HL-60 (cell line): ENCODE measurements at regions not wholly inside any gene's neighbourhood (a gene's known extent, or its start where the extent isn't known, plus 50 kb on each side); places are given as distances from the start of the nearest gene placed in this dataset.

Experiments used
- CTCF ChIP-seq: IDR thresholded peaks from one replicate; pipeline ENCODE4 v1.5.1; 2011; ENCODE audit warnings: low read length, control low read depth, inconsistent platforms; ENCODE audit not compliant: insufficient read depth
- REST ChIP-seq: IDR thresholded peaks from 2 replicates; pipeline ENCODE4 v1.6.1; 2012; ENCODE audit warnings: low read depth; ENCODE audit not compliant: insufficient replicate concordance

GRCh38 chr6:153405931-153406330 is 274.8 kb upstream of the RGS17 start:
- TF ChIP-seq CTCF: no peak
- TF ChIP-seq REST: no peak
